ENCODE measurements at regions not wholly inside any gene's neighbourhood (a gene's known extent, or its start where the extent isn't known, plus 50 kb on each side); places are given as distances from the start of the nearest gene placed in this dataset.

DNA sequence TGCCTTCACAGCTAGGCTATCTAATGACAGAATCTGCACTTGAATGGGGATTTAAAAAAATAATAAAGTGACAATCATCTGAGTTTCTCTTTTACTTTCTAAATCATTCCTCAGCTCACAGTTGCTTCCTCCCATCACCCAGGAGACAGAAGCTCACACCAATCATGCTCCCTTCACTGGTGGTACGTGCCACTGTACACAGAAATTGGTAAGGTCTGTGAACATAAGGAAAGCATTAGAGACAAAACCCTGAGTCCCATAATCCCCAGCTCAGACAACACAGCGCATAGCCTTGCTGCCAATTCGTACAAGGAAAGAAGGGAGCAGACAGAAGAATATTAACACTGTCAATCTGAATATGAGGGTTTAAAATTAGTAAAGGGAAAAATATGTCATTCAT is 133.1 kb downstream of the IDS start:
- no TSS peak for BruUV-seq (replicated peaks)
- Histone ChIP-seq H3K27ac (ENCODE audit: low read length) (no peak overlapping the region), H3K9me3 (ENCODE audit: low read length) (no peaks in the 10 kb centered on the region), H3F3A (ENCODE audit: low read length, unreplicated experiment) (no peaks in the 10 kb centered on the region), H3K79me2 (ENCODE audit: low read length) (no peaks in the 10 kb centered on the region), H3K4me1 (ENCODE audit: insufficient read depth, low read length) (no peaks in the 10 kb centered on the region), H3K4me2 (ENCODE audit: low read length) (no peak overlapping the region), H3K27me3 (ENCODE audit: low read length) (no peaks in the 10 kb centered on the region), H3K4me3 (ENCODE audit: low read length) (no peak overlapping the region), H4K20me1 (ENCODE audit: low read length) (no peaks in the 10 kb centered on the region), H3K9ac (ENCODE audit: low read length) (no peak overlapping the region), H2AFZ (ENCODE audit: low read length) (no peak overlapping the region), H3K36me3 (ENCODE audit: low read depth, low read length) (no peaks in the 10 kb centered on the region), H3K9me2 (replicated peaks; ENCODE audit: low read length) (no peaks in the 10 kb centered on the region)
- no peak for TF ChIP-seq EZH2 (IDR thresholded peaks at IDR 0.05; ENCODE audit: low read length, unreplicated experiment)
- TF ChIP-seq, protein P1, sequence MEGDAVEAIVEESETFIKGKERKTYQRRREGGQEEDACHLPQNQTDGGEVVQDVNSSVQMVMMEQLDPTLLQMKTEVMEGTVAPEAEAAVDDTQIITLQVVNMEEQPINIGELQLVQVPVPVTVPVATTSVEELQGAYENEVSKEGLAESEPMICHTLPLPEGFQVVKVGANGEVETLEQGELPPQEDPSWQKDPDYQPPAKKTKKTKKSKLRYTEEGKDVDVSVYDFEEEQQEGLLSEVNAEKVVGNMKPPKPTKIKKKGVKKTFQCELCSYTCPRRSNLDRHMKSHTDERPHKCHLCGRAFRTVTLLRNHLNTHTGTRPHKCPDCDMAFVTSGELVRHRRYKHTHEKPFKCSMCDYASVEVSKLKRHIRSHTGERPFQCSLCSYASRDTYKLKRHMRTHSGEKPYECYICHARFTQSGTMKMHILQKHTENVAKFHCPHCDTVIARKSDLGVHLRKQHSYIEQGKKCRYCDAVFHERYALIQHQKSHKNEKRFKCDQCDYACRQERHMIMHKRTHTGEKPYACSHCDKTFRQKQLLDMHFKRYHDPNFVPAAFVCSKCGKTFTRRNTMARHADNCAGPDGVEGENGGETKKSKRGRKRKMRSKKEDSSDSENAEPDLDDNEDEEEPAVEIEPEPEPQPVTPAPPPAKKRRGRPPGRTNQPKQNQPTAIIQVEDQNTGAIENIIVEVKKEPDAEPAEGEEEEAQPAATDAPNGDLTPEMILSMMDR (conservative IDR thresholded peaks at IDR 0.05; ENCODE audit: low read depth, low read length): no peak
- TF ChIP-seq EZH2phosphoT487 (IDR thresholded peaks at IDR 0.05; ENCODE audit: borderline replicate concordance, low read length): no peak
- intact Hi-C loops (cut with micrococcal nuclease): no loop called here
- DNase-seq (no peak), ATAC-seq (no peak)
- ChIA-PET CTCF (no interaction called here), POLR2A (ENCODE audit: unreplicated experiment) (no interaction called here)

DNA sequence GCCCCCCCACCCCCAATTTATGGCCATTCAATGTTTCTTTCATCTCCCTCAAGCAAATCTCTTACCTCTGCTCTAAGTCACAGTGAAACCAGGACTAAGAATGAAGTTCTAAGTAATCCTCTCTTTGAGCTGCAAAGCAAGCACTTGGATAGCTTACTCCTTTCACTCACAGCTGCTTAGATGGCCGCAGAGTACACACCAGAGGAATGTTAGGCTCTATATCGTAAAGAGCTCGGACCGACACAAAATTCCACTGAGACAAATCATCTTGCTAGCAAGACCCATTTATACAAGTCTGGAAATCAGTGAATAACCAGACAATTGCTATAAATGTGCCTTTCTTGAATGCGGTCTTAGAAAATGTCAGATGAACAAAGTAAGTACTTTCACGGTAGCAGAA is 135.0 kb downstream of the IDS start:
- Histone ChIP-seq H4K20me1 (ENCODE audit: low read length) (no peaks in the 10 kb centered on the region), H3K79me2 (ENCODE audit: low read length) (no peaks in the 10 kb centered on the region), H3K4me1 (ENCODE audit: insufficient read depth, low read length) (no peaks in the 10 kb centered on the region), H3K27ac (ENCODE audit: low read length) (no peak overlapping the region), H3K9me3 (ENCODE audit: low read length) (no peaks in the 10 kb centered on the region), H3K27me3 (ENCODE audit: low read length) (no peaks in the 10 kb centered on the region), H3K9me2 (replicated peaks; ENCODE audit: low read length) (no peaks in the 10 kb centered on the region), H3K9ac (ENCODE audit: low read length) (no peak overlapping the region), H3K4me2 (ENCODE audit: low read length) (no peak overlapping the region), H3F3A (ENCODE audit: low read length, unreplicated experiment) (no peaks in the 10 kb centered on the region), H3K4me3 (ENCODE audit: low read length) (no peak overlapping the region), H2AFZ (ENCODE audit: low read length) (no peak overlapping the region), H3K36me3 (ENCODE audit: low read depth, low read length) (no peaks in the 10 kb centered on the region)
- no peak for DNase-seq
- intact Hi-C loops (cut with micrococcal nuclease): no loop called here
- TF ChIP-seq EZH2 (IDR thresholded peaks at IDR 0.05; ENCODE audit: low read length, unreplicated experiment): no peak
- no peak for TF ChIP-seq EZH2phosphoT487 (IDR thresholded peaks at IDR 0.05; ENCODE audit: borderline replicate concordance, low read length)
- TF ChIP-seq, protein P1 (conservative IDR thresholded peaks at IDR 0.05; ENCODE audit: low read depth, low read length): no peak
- ChIA-PET POLR2A (ENCODE audit: unreplicated experiment) (no interaction called here), CTCF (no interaction called here)
- no TSS peak for BruUV-seq (replicated peaks)
- ATAC-seq: no peak

DNA sequence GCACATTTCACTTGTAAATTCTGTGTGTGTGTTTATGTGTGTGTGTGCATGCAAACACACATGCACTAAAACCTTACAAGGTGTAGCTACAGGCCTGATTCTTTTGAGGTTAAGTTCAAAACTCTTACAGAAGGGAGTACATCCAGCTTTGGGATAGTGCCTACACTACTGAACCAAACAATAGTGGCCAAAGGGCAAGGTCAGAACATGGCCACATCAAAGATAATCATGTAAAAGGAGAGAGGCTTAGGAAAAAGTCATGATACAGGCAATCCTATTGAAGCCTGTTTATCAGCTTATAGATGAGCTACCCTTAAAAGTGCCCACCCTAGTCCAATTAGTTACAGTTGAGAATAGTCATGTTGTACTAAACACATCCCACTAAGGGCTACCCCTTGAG is 139.6 kb downstream of the IDS start:
- no TSS peak for BruUV-seq (replicated peaks)
- TF ChIP-seq, protein P1 (conservative IDR thresholded peaks at IDR 0.05; ENCODE audit: low read depth, low read length): no peak
- TF ChIP-seq EZH2 (IDR thresholded peaks at IDR 0.05; ENCODE audit: low read length, unreplicated experiment): no peak
- no peak for TF ChIP-seq EZH2phosphoT487 (IDR thresholded peaks at IDR 0.05; ENCODE audit: borderline replicate concordance, low read length)
- Histone ChIP-seq H3K9ac (ENCODE audit: low read length) (no peak overlapping the region), H3K36me3 (ENCODE audit: low read depth, low read length) (no peaks in the 10 kb centered on the region), H3K4me2 (ENCODE audit: low read length) (no peak overlapping the region), H3K9me2 (replicated peaks; ENCODE audit: low read length) (no peaks in the 10 kb centered on the region), H3K9me3 (ENCODE audit: low read length) (no peaks in the 10 kb centered on the region), H3K27me3 (ENCODE audit: low read length) (no peaks in the 10 kb centered on the region), H2AFZ (ENCODE audit: low read length) (no peak overlapping the region), H3F3A (ENCODE audit: low read length, unreplicated experiment) (no peaks in the 10 kb centered on the region), H4K20me1 (ENCODE audit: low read length) (no peaks in the 10 kb centered on the region), H3K4me3 (ENCODE audit: low read length) (no peak overlapping the region), H3K4me1 (ENCODE audit: insufficient read depth, low read length) (no peaks in the 10 kb centered on the region), H3K27ac (ENCODE audit: low read length) (no peak overlapping the region), H3K79me2 (ENCODE audit: low read length) (no peaks in the 10 kb centered on the region)
- intact Hi-C loops (cut with micrococcal nuclease): no loop called here
- POLR2A ChIA-PET (ENCODE audit: unreplicated experiment): no interaction called here
- CTCF ChIA-PET: no interaction called here
- no peak for DNase-seq
- no peak for ATAC-seq
